Progenitor cell of endocrine pancreas (in vitro differentiated cells): ENCODE measurements at regions not wholly inside any gene's neighbourhood (a gene's known extent, or its start where the extent isn't known, plus 50 kb on each side); places are given as distances from the start of the nearest gene placed in this dataset.

Experiments
- DNase-seq: peaks from one replicate; pipeline ENCODE4 v3.0.0; 2021; ENCODE audit warnings: low spot score; ENCODE audit not compliant: unreplicated experiment
- H3K27ac Mint-ChIP-seq: 2 replicates; pipeline ENCODE4 v1.8.0; 2021; ENCODE audit warnings: mild to moderate bottlenecking, moderate library complexity, mixed read lengths
- H3K27me3 Mint-ChIP-seq: 2 replicates; pipeline ENCODE4 v1.8.0; 2021; ENCODE audit warnings: mixed read lengths
- H3K36me3 Mint-ChIP-seq: 2 replicates; pipeline ENCODE4 v1.8.0; 2022; ENCODE audit warnings: mixed read lengths; ENCODE audit not compliant: insufficient read depth
- H3K4me1 Mint-ChIP-seq: 2 replicates; pipeline ENCODE4 v1.8.0; 2021; ENCODE audit warnings: low read depth, mixed read lengths
- H3K4me3 Mint-ChIP-seq: 2 replicates; pipeline ENCODE4 v1.8.0; 2021; ENCODE audit warnings: low read depth, mild to moderate bottlenecking, moderate library complexity, mixed read lengths
- H3K9me3 Mint-ChIP-seq: 2 replicates; pipeline ENCODE4 v1.8.0; 2021; ENCODE audit warnings: low read depth, mixed read lengths
- TF ChIP-seq, protein P1 (sequence below): fragments of 200-600 bp; sonication (generic); IDR thresholded peaks from one replicate; pipeline ENCODE4 v1.5.0; 2021; ENCODE audit warnings: antibody characterized with exemption, mild to moderate bottlenecking; ENCODE audit not compliant: unreplicated experiment

- Mint-ChIP-seq H3K36me3 (no peaks in the 10 kb centered on the region), H3K27ac (no peak overlapping the region), H3K27me3 (no peaks in the 10 kb centered on the region), H3K4me1 (peaks cover 2% of the 10 kb centered on the region), H3K4me3 (no peak overlapping the region), H3K9me3 (peaks cover 12% of the 10 kb centered on the region)
- TF ChIP-seq, protein P1, sequence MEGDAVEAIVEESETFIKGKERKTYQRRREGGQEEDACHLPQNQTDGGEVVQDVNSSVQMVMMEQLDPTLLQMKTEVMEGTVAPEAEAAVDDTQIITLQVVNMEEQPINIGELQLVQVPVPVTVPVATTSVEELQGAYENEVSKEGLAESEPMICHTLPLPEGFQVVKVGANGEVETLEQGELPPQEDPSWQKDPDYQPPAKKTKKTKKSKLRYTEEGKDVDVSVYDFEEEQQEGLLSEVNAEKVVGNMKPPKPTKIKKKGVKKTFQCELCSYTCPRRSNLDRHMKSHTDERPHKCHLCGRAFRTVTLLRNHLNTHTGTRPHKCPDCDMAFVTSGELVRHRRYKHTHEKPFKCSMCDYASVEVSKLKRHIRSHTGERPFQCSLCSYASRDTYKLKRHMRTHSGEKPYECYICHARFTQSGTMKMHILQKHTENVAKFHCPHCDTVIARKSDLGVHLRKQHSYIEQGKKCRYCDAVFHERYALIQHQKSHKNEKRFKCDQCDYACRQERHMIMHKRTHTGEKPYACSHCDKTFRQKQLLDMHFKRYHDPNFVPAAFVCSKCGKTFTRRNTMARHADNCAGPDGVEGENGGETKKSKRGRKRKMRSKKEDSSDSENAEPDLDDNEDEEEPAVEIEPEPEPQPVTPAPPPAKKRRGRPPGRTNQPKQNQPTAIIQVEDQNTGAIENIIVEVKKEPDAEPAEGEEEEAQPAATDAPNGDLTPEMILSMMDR, result no peak
- no peak for DNase-seq
These were observed 92.5 kb downstream of the SLC17A6 start for GRCh38 chr11:22430639-22431038.

DNA sequence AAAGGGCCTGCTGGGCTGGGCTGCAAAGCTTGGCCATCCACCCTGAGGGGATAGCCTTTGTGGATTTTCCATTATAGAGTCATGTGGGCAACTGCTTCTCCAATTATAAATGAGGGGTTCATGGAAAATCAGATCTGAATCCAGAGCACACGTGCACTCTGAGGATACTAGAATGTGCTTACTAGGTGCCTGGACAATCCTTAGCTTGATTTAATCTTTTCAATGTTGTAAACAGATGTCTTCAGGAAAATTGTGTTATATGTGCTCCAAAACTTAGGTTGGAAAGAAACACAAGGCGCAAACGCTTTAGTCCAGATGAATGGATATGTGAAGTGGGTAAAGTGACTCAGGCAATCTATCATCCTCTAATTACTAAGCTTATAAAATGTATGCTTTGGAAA is 92.0 kb downstream of the SLC17A6 start:
- H3K27ac Mint-ChIP-seq, result no peak overlapping the region
- no peak for DNase-seq
- no peaks in the 10 kb centered on the region for H3K27me3 Mint-ChIP-seq
- TF ChIP-seq, protein P1, result no peak
- no peaks in the 10 kb centered on the region for H3K36me3 Mint-ChIP-seq
- peaks cover 2% of the 10 kb centered on the region for H3K4me1 Mint-ChIP-seq
- peaks cover 12% of the 10 kb centered on the region for H3K9me3 Mint-ChIP-seq
- no peak overlapping the region for H3K4me3 Mint-ChIP-seq
